ENCODE measurements at regions not wholly inside any gene's neighbourhood (a gene's known extent, or its start where the extent isn't known, plus 50 kb on each side); places are given as distances from the start of the nearest gene placed in this dataset.

- TF ChIP-seq POLR2A (IDR thresholded peaks at IDR 0.05) (no peak), CTCF (IDR thresholded peaks at IDR 0.05) (no peak), EP300 (IDR thresholded peaks at IDR 0.05) (no peak)
Observed at GRCh38 chr10:33416209-33416608, 81.7 kb upstream of the NRP1 start.

Measured in stomach (tissue), 4 donors.